HEK293 (cell line): ENCODE measurements at regions not wholly inside any gene's neighbourhood (a gene's known extent, or its start where the extent isn't known, plus 50 kb on each side); places are given as distances from the start of the nearest gene placed in this dataset.

Experiments
- ATF2 ChIP-seq: fragments of 450-650 bp; formaldehyde crosslinking; IDR thresholded peaks from 2 replicates; pipeline ENCODE4 v1.5.1; 2016; ENCODE audit warnings: missing biosample characterization, missing genetic modification characterization, low read depth
- BCL11A ChIP-seq: fragments of 450-650 bp; formaldehyde crosslinking; IDR thresholded peaks from 2 replicates; pipeline ENCODE4 v1.5.1; 2016; ENCODE audit warnings: low read depth, missing biosample characterization, missing genetic modification characterization
- CTCF ChIP-seq: fragments of 450-650 bp; formaldehyde crosslinking; IDR thresholded peaks from 2 replicates; pipeline ENCODE4 v1.5.1; 2016; ENCODE audit warnings: missing biosample characterization, missing genetic modification characterization
- KLF16 ChIP-seq: fragments of 450-650 bp; formaldehyde crosslinking; IDR thresholded peaks from 2 replicates; pipeline ENCODE4 v1.5.1; 2017; ENCODE audit warnings: missing biosample characterization, missing genetic modification characterization
- KLF9 ChIP-seq: fragments of 450-650 bp; formaldehyde crosslinking; IDR thresholded peaks from 2 replicates; pipeline ENCODE4 v1.5.1; 2016; ENCODE audit warnings: missing biosample characterization, missing genetic modification characterization, low read depth
- REST ChIP-seq: fragments of 450-650 bp; formaldehyde crosslinking; IDR thresholded peaks from 2 replicates; pipeline ENCODE4 v1.5.1; 2016; ENCODE audit warnings: missing biosample characterization, missing genetic modification characterization
- YY1 ChIP-seq: fragments of 450-650 bp; formaldehyde crosslinking; IDR thresholded peaks from 2 replicates; pipeline ENCODE4 v1.5.1; 2018; ENCODE audit warnings: missing biosample characterization, missing genetic modification characterization
- ZBTB1 ChIP-seq: fragments of 450-650 bp; formaldehyde crosslinking; IDR thresholded peaks from 2 replicates; pipeline ENCODE4 v1.5.1; 2016; ENCODE audit warnings: missing biosample characterization, missing genetic modification characterization
- ZNF121 ChIP-seq: fragments of 450-650 bp; formaldehyde crosslinking; IDR thresholded peaks from 2 replicates; pipeline ENCODE4 v1.5.1; 2016; ENCODE audit warnings: missing biosample characterization, missing genetic modification characterization
- ZNF239 ChIP-seq: fragments of 450-650 bp; formaldehyde crosslinking; IDR thresholded peaks from 2 replicates; pipeline ENCODE4 v1.5.1; 2016; ENCODE audit warnings: missing biosample characterization, missing genetic modification characterization
- ZNF398 ChIP-seq: fragments of 450-650 bp; formaldehyde crosslinking; IDR thresholded peaks from 2 replicates; pipeline ENCODE4 v1.5.1; 2017; ENCODE audit warnings: missing biosample characterization, missing genetic modification characterization
- ZNF660 ChIP-seq: fragments of 450-650 bp; IDR thresholded peaks from 2 replicates; pipeline ENCODE4 v1.5.1; 2018; ENCODE audit warnings: missing biosample characterization, mild to moderate bottlenecking, missing genetic modification characterization
- ZNF701 ChIP-seq: fragments of 450-650 bp; formaldehyde crosslinking; IDR thresholded peaks from 2 replicates; pipeline ENCODE4 v1.5.1; 2016; ENCODE audit warnings: missing biosample characterization, missing genetic modification characterization
- ZNF704 ChIP-seq: fragments of 450-650 bp; formaldehyde crosslinking; IDR thresholded peaks from 2 replicates; pipeline ENCODE4 v1.5.1; 2016; ENCODE audit warnings: missing biosample characterization, missing genetic modification characterization

GRCh38 chr6:153503810-153504209 is 372.7 kb upstream of the RGS17 start:
- TF ChIP-seq ZNF398 (no peak), KLF16 (tag by site-specific recombination) (no peak), CTCF (tag by site-specific recombination) (no peak), ZNF121 (tag by site-specific recombination) (no peak), ZNF701 (tag by site-specific recombination) (no peak), ZNF660 (tag by site-specific recombination) (no peak), REST (tag by site-specific recombination) (no peak), YY1 (tag by site-specific recombination) (no peak), BCL11A (tag by site-specific recombination) (no peak), ZNF239 (tag by site-specific recombination) (no peak), ZBTB1 (no peak), KLF9 (tag by site-specific recombination) (no peak), ATF2 (tag by site-specific recombination) (no peak), ZNF704 (tag by site-specific recombination) (no peak)
